GM12891 (cell line): ENCODE measurements at regions not wholly inside any gene's neighbourhood (a gene's known extent, or its start where the extent isn't known, plus 50 kb on each side); places are given as distances from the start of the nearest gene placed in this dataset.

Source experiments
- POLR2A ChIP-seq: IDR thresholded peaks from 2 replicates; pipeline ENCODE4 v1.6.1; 2011; ENCODE audit warnings: low read depth, low read length, control low read depth
- POLR2AphosphoS5 ChIP-seq: IDR thresholded peaks from 2 replicates; pipeline ENCODE4 v1.6.1; 2011; ENCODE audit warnings: low read depth, low read length, control low read depth
- POU2F2 ChIP-seq: IDR thresholded peaks from 2 replicates; pipeline ENCODE4 v1.6.1; 2011; ENCODE audit warnings: low read depth, mild to moderate bottlenecking, control low read depth, low read length, moderate library complexity
- SPI1 ChIP-seq: IDR thresholded peaks from 2 replicates; pipeline ENCODE4 v1.6.1; 2011; ENCODE audit warnings: low read depth, low read length, control low read depth

DNA sequence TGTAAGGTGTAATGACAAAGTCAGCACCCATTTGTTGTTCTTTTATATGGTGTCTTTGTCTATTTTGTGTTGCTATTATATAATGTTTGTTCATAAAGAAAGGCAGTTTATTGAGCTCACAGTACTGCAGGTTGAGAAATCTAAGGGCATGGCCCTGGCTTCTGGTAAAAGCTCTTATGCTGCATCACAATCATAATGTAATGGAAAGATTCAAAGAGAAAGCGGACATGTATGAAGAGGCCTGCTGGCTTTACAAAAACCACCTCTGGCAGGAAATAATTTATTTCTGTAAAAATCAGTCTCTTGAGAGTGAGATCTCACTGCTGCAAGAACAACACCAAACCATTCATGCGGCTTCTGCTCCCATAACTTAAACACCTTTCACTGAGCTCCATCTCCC, 746.7 kb upstream of the FAM174A start:
- no peak for TF ChIP-seq POLR2A
- TF ChIP-seq SPI1: no peak
- TF ChIP-seq POU2F2: no peak
- no peak for TF ChIP-seq POLR2AphosphoS5
